ENCODE measurements at regions not wholly inside any gene's neighbourhood (a gene's known extent, or its start where the extent isn't known, plus 50 kb on each side); places are given as distances from the start of the nearest gene placed in this dataset.

DNA sequence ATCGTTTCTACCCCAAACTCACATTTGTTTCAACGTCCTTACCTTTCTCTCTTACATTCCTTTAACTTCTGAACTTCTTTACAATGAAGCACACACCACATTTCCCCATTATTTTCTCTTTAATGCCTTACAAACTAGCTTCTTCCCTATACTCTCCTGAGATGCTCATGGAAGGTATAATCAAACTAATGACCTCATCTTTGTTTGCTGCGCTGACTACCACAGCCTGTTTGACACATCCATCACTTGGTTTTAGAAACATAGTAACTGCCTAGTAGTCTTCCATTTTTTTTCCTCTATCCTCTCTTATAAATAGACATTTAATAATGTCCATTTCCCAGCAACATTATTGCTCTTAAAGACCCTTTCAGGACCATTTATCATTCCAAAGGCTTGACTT lies 230.5 kb upstream of the LRTM1 start:
- TF ChIP-seq, protein P1, sequence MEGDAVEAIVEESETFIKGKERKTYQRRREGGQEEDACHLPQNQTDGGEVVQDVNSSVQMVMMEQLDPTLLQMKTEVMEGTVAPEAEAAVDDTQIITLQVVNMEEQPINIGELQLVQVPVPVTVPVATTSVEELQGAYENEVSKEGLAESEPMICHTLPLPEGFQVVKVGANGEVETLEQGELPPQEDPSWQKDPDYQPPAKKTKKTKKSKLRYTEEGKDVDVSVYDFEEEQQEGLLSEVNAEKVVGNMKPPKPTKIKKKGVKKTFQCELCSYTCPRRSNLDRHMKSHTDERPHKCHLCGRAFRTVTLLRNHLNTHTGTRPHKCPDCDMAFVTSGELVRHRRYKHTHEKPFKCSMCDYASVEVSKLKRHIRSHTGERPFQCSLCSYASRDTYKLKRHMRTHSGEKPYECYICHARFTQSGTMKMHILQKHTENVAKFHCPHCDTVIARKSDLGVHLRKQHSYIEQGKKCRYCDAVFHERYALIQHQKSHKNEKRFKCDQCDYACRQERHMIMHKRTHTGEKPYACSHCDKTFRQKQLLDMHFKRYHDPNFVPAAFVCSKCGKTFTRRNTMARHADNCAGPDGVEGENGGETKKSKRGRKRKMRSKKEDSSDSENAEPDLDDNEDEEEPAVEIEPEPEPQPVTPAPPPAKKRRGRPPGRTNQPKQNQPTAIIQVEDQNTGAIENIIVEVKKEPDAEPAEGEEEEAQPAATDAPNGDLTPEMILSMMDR (IDR thresholded peaks at IDR 0.05; ENCODE audit: low read depth, low read length, missing control alignments), result no peak
- no peak for DNase-seq (ENCODE audit: extremely low read depth, low read depth)

DNA sequence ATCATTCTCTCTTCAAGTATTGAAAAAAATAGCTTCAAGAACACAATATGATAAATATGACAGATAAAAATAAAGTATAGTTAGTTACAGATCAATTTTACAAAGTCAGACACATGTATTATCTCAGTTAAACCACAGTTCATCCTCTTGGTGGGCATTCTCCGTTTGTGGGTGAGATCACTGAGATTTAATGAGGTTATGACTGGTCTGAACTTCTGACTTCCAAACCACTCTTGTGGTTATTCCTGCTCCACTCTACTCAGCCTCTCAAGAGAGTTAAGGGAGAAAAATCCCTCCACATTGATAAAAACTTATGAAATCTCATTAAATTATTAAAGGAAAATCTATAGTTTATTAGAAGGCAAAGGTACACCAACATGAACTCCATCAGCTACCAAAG lies 229.9 kb upstream of the LRTM1 start:
- DNase-seq (ENCODE audit: extremely low read depth, low read depth), result no peak
- H3K4me3 ChIP-seq (replicated peaks; ENCODE audit: low read depth, low read length), result no peak overlapping the region
- TF ChIP-seq, protein P1 (IDR thresholded peaks at IDR 0.05; ENCODE audit: low read depth, low read length, missing control alignments), result no peak

More for the DNA sequence above, 230.5 kb upstream of the LRTM1 start:
- no peak overlapping the region for H3K4me3 ChIP-seq (replicated peaks; ENCODE audit: low read depth, low read length)

DNA sequence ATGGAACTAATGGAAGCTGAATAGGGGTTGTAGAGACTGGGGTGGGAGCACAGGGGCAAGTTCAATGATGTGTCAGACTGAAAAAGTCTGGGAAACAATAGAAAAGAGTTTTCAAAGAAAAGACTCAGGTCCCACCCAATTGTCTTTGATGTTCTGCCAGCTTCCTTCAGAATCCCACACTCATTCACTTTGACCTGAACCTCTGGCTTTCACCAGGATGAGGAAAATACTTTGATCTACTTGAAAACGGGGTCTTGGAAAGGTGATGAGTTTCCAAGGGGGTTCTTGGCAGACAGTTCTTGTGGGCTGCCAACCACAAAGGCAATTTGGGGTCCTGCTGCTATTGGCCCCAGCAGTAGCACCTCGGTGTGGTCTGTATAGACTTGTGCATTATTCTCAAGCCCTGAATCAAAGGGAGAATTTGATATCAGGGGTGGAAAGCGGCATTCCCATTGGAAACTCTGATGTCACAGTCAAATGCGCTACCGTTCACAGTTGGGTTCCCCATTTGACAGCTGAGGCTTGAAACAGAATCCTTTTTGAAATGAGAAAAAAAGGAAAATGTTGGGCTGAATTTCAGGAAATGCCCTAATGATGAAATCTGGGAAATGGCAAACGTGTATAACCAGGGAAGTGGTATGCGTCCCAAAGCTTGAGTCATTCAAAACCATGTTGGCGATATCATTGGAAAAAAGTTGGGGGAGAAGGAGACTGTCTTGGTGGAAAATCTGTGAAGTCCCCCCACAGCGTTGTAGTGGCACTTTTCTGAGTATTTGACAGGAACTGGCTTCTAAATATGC lies 229.2 kb upstream of the LRTM1 start:
- TF ChIP-seq, protein P1 (IDR thresholded peaks at IDR 0.05; ENCODE audit: low read depth, low read length, missing control alignments), result no peak
- no peak overlapping the region for H3K4me3 ChIP-seq (replicated peaks; ENCODE audit: low read depth, low read length)
- DNase-seq (ENCODE audit: extremely low read depth, low read depth), result no peak

DNA sequence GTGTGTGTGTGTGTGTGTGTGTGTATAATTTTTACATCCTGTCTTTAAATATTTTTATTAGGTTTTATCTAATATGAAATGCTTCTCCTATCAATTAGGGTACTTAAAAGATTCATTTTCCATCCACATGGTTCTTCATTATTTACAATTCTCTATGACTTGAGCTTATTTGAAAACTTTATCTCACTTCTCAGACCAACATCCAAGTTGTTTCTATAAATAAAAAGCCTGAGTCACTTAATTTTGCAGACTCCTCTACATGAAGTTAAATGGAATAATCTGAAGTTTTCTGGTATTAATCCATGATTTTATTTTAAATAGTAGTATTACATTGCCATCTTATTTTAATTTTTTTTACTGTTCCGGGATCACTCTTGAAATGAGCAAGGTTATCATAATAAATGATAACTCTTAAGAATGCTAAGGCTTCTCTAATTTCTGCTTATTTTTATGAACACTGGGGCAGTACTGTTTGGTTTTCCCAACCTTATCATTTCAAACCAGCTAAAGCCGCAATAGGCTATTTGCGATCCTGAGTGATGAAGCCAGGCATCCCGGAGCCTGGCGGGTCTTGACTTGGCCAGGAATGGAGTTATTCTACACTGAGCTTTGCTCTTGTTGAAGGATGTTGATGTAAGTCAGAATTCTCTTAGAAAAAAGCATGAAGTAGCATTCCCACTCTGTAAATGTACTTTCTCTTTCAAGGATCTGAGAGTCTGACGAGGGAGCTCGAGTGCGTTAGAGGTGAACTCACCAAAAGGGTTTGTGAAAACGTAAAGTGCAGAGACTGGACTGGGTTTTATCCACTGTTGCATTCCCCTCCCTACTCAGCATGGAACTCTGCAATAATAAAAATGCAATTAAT lies 220.2 kb upstream of the LRTM1 start:
- TF ChIP-seq, protein P1 (IDR thresholded peaks at IDR 0.05; ENCODE audit: low read depth, low read length, missing control alignments), result no peak
- no peak for DNase-seq (ENCODE audit: extremely low read depth, low read depth)
- no peak overlapping the region for H3K4me3 ChIP-seq (replicated peaks; ENCODE audit: low read depth, low read length)

GRCh38 chr3:55147406-55147805 lies 219.5 kb upstream of the LRTM1 start:
- TF ChIP-seq, protein P1 (IDR thresholded peaks at IDR 0.05; ENCODE audit: low read depth, low read length, missing control alignments), result no peak
- no peak overlapping the region for H3K4me3 ChIP-seq (replicated peaks; ENCODE audit: low read depth, low read length)
- DNase-seq (ENCODE audit: extremely low read depth, low read depth), result no peak

DNA sequence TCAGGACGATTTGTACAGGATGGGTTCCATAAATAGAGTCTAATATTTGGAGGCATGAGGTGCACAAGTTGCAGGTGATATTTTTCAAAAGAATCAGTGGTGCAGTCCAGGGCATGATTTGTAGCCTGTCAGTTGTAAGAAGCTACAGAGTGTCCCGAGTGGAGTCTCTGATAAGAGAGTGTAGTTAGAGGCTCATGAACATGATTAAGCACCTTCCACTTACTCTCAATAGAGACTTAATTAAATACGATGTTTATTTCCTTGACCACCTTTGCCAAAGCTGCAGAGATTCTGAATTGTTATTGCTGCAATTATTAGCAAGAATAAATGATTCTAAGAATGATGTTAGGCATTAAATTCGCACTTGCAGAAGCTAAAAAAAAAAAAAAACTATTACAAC lies 218.4 kb upstream of the LRTM1 start:
- no peak overlapping the region for H3K4me3 ChIP-seq (replicated peaks; ENCODE audit: low read depth, low read length)
- no peak for DNase-seq (ENCODE audit: extremely low read depth, low read depth)
- TF ChIP-seq, protein P1 (IDR thresholded peaks at IDR 0.05; ENCODE audit: low read depth, low read length, missing control alignments), result no peak
